Medulla oblongata (tissue), 1 donor: ENCODE measurements at regions not wholly inside any gene's neighbourhood (a gene's known extent, or its start where the extent isn't known, plus 50 kb on each side); places are given as distances from the start of the nearest gene placed in this dataset.

Experiments
- DNase-seq: peaks from one replicate; pipeline ENCODE4 v3.0.0-alpha.2; 2015; ENCODE audit errors: extremely low spot score

DNA sequence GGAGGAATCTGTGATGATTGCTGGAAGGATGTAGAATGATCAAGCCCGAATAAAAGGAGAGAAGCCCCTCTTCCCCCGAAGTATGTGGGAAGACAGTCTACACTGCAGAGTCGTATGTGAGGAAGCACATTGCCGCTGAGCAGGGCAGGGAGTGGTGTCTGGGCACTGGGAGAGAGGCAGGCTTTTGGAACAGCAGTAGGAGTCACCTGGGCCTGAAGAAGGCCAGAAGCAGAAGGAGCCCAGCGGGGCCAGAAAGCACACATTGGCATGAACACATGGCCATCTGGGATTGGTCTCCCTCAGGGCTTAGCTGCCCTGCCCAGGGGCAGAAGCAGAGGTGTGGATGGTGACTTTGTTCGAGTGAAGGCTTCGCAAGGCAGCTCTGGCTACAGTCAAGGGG lies 162.8 kb downstream of the ERCC6L2 start:
- no peak for DNase-seq

DNA sequence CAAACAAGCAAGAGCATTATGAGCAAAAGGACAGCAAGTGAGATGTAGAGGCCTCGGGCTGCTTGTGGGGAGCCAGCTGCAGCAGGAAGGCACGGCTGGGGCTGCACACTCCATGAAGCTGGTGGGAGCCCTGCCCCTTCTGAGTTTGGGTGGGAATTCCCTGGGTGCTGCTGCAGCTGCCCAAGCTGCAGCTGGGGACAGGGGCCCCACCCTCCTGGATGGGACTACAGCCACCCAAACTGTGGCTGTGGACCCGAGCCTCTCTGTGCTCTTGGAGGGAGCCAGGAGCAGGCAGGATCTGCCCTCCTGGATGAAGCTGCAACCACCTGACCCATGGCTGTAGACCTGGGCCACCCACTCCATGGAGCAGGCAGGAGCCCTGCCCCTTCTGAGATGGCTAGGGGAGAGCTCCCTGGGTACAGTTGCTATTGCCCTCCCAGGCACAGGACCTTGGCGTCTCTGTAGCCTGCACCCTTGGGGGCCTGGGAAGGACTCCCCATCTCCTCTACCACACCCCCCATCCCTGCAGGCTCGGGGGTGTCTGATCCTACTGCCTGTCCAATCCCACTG lies 159.1 kb downstream of the ERCC6L2 start:
- DNase-seq: no peak

DNA sequence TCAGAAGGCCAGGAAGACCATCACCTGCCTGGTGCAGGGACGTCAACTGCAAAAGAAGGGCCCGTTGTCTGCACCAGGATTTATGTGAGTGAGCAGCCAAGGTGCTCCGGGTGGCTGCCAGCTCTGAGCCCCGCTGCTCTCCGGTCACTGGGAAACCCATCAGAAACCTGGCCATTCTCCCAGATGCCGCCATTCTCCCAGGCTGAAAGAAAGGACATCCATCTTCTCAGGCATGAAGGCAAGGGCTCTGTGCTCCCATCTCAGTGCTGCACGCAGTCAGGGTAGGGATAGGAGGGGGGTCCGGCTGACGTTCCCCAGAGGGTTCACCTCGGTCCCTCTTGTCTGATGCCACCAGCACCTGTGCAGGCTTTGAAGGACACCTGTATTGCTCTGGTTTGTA lies 158.4 kb downstream of the ERCC6L2 start:
- peak; percentile 50 for DNase-seq

DNA sequence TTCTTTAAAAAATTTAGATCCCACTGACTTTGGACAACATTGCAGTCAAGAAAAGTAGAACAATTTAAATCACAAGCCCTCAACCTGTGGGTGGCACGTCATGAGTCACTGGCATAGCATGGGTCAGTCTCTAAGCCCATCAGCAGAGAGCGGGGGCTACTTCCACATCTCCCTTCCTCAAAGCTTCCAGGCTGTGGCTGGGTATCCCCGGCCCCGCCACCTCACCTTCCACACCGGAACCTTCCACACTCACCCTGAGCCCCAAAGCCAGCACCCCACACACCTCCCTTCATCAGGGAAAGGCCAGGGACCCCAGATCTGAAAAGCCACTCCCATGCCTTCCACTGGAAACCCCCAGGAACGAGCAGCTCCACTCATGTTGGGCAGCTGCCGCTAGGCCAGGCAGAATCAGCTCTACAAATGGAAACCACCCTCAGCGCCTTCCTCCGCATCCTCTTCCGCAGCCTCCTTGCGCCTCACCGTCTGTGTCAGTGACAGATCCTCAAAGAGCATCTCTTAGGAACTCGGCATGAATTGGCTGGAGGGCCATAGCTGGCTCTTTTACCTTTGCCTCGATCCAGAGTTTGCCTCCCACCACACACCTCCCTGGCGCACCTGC lies 156.5 kb downstream of the ERCC6L2 start:
- DNase-seq: no peak

DNA sequence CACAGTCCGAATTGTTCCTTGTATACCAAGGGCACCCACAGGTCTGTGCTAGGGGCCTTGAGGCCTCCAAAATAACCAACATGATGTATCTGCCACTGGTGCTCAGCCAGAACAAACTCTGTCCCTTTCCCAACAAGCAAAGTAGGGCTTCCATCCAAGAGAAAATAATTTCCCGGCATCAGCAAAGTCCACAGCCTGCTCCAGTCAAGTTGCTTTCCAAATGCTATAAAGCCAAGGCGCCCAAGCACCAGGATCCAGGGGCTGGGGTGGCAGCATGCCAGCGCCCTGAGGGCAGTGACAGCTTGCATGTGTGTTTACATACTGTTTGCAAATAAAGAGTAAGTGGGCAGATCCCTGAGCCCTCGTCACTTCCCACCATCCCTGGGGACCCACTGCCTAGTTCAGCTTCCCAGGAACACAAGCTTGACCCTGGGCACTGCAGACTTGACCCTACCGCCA lies 155.9 kb downstream of the ERCC6L2 start:
- DNase-seq: peak; percentile 60

DNA sequence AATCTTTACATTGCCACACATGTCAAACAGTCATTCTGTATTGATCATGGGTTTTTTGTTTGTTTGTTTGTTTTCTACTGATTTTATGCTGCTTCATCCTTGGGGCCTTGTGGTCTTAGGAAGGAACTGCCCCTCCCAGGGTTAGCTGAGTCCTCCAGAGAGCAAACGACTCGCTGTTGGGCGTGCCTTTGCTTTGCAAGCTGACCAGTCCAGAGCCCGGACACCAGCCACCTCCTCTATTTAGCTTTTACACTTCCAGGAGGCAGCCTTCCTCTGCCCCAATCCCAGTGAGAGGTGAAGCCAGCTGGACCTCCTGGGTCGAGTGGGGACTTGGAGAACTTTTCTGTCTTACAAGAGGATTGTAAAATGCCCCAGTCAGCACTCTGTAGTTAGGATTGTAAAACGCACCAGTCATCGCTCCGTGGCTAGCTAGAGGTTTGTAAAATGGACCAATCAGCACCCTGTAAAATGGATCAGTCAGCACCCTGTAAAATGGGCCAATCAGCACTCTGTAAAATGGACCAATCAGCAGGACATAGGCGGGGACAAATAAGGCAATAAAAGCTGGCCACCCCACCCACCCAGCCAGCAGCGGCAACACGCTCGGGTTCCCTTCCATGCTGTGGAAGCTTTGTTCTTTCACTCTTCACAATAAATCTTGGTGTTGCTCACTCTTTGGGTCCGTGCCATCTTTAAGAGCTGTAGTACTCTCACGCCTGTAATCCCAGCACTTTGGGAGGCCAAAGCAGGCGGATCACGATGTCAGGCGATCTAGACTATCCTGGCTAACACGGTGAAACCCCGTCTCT lies 154.4 kb downstream of the ERCC6L2 start:
- no peak for DNase-seq

DNA sequence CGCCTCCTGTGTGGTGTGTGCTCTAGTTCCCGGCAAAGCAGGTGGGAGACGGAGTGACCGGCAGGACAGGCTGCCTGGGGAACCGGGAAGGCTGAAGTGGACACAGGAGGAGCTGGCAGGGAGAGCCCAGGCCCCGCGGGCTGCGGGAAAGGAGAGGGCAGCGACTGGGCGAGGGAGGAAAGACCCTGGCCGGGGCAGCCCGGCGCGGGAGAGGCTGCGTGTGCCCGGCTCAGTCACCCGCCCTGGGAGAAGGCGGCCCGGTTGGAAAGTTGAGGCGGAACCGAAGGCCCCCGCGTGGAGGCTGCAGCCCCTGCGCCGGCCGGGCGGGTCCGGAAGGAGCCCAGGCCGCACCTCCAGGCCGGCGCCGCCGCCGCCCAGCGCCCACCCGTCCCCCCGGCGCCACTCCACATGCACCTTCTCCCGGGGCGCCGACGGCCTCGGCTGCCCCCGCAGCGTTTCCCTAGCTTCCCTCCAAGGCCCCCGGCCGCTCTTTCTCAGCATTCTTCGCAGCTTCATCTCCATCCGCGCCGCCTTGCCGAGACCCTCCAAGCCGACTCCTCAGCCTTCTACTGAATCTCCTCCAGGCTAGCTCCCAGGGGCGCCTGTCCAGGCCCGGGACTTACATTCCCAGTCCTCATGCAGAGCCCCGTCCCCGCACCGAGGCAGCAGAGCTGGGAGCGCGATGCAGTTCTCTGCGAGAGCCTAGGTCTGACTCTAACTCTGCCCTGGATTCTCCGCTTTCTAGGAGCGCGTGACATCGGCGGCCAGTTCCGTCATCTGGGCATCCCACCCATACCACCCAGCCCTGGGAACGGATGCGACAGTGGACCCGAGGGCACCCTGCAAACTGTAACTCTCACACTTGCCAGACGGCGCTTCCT lies 152.0 kb downstream of the ERCC6L2 start:
- no peak for DNase-seq

DNA sequence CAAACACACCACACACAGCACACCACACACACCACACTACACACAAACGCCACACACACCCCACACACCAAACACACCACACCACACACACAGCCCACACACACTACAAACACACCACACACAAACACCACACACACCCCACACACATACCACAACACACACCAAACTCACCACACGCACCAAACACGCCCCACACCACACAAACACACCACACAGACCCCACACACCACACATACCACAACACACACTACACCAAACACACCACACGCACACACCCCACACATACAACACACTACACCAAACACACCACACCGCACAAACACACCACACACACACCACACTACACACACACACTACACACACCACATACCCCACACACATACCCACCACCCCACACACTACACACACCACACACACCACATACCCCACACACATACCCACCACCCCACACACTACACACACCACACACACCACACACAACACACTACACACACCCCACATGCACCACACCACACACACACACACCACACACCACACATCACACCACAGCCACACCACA lies 151.2 kb downstream of the ERCC6L2 start:
- no peak for DNase-seq

DNA sequence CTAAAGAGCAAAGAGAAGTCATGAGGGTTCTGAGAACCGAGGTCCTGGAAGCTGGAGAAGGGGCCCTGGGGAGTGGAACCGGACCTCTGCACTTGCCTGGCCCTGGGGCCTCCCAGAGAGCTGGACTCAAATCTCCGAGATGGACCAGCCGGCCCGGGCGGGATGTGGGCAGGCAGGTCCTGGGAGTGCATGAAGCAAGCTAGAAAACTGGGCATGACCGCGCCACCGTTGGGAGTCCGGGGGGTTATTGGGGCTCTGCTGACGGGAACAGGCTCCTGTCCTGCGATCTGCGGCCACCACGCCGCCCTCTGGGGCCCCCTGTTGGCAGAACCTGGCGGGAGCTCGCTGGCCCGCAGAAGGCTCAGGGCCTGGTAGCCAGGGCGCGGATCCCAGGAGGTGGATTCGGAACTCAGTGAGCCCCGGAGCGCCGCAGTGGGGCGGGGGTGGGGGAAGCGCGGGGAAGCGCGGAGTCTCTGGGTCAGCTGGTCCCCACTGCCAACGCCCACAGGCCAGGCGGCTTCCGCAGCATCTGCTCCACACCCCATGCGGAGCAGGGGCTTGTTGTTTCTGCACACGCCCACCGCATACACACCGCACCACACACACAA lies 150.6 kb downstream of the ERCC6L2 start:
- no peak for DNase-seq

DNA sequence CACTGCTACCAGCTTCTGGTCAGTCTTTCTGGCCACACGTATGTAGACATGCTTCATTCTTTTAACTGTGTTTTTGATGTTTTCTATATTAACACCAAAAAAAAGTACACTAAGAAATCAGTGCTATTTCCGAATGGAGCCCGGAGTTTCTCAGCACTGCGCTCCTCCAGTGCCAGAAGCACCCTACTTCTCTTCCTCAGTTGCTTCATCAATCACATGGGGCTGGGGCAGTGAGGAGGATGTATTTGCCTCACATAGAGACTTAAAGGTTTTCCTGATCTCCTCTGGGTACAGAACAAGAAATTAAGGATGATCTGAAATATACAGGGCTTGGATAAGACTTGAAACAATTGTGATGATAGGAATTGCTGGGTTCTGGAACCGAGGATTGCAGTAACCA lies 148.0 kb downstream of the ERCC6L2 start:
- DNase-seq: no peak

DNA sequence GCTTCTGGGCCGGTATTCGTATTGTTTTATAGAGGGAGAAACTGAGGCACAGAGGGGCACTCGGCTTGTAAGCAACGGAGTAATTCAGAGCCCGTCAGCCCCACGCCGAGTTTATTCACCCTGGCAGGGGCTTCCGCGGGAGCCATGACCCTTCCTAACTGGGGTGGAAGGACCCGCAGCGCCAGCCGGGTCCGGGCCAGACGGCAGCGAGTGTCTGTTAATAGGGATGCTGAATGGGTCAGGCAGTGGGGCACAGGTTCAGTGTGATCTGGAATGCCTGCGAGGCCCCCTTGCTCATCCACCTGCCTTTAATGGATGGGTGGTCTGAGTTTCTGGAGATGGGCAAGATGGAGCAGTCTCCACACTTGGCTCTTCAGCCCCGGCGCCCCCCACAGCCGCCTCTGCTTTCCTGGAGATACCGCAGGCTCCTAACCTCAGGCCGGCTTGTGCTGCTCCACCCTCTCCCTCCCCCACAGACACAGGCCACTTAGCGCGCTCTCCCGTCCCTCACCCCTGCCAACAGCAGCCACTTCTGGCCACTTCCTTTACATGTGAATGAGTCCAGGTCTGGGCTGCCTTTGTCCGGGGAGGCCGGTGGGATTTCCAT lies 147.1 kb downstream of the ERCC6L2 start:
- peak; percentile 34 for DNase-seq

DNA sequence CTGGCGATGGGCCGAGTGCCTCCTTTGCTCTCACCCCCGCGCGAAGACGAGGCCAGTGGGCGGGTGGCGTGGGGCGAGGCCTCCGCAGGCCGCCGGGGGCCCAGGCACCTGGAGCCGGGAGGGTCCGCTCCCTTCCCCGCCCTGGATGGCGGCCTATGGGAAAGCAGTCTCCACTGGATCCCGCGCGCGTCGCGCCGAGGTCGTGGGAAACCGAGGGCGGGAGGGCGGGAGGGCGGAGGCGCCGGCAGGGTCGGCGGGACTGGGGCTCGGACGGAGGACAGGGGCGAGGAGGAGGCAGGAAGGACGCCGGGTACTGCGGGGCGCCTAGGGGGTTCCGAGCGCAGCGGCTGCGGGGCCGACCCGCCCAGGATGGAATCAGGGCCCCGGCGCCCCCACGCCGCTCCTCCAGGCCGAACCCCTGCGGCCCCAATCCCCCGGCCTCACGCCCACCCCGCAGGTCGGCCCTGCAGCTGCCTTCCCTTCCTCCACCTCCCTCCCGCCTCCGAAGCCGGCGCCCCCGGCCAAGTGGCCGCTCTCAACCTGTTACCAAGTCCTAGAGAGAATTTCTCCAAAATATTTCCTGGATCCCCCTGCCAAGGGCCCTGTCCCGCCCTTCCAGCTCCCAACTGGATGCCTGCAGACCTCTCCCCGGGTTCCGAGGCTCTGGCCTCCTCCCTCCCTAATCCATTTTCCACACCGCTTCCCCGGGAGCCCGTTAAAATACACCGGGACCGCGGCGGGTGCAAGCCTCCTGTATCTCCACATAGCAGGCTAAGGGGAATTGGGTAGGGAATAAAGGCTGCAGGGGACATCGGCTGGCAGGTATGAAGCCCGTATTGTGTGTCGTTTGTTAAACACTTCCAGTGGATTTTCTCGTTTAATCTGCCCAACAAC lies 146.3 kb downstream of the ERCC6L2 start:
- peak; percentile 38 for DNase-seq

DNA sequence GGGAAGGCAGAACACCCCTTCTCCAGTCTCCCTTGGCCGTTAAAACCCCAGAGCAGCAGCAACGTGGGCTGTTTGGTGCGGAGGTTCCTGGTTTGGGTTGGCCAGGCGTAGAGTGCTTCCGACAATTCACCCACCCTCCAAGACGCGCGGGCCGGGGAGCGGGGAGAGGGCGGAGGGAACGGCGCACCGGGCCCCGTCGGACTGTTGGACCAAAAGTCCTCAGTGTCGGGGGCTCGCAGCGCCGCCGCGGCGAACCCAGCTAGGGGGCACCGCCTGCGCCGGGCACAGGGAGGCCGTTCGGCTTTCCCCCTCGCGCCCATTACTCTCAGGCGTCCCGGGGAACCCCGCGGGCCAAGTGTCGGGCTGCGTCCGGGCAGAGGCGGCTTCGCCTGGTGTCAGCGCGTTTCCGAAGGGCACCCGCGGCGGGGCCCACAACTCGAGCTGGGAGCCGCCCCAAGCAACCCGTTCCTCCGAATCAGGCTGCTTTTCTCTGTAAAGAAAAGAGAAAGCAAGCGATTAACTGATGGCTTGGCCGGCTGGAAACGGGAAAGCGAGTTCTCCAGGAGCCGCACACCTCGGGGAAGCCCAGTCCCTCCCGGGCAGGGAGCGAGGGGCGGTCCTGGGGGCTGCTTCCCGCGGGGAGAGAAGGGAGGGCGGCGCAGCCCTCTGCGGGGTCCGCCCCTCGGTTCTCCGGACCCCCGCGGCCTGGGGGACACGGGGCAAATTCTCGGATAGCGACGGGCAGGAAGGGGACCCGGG lies 145.5 kb downstream of the ERCC6L2 start:
- peak; percentile 21 for DNase-seq

DNA sequence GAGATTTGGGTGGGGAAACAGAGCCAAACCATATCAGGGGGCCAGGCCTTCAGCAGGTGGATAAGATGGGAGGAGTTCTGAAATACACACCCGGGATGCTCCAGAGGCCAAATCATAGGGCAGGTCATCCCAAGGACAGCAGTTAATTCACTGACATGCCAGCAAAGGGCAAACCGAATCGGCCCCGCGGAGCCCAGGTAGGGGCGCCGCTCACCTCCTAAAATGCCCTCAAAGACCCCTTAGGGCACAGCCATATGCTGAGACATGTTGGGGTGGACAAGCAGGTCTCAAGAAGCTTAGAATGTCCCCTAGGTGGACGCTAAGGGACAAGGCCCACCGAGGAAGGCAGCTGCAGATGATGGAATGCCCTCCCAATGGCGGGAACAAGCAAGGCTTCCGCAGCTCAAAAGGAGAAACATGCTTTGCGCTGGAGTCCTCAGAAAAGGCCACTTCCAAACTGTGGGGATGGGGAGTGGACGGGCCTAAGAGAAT lies 144.9 kb downstream of the ERCC6L2 start:
- no peak for DNase-seq
